ENCODE measurements at regions not wholly inside any gene's neighbourhood (a gene's known extent, or its start where the extent isn't known, plus 50 kb on each side); places are given as distances from the start of the nearest gene placed in this dataset.

DNA sequence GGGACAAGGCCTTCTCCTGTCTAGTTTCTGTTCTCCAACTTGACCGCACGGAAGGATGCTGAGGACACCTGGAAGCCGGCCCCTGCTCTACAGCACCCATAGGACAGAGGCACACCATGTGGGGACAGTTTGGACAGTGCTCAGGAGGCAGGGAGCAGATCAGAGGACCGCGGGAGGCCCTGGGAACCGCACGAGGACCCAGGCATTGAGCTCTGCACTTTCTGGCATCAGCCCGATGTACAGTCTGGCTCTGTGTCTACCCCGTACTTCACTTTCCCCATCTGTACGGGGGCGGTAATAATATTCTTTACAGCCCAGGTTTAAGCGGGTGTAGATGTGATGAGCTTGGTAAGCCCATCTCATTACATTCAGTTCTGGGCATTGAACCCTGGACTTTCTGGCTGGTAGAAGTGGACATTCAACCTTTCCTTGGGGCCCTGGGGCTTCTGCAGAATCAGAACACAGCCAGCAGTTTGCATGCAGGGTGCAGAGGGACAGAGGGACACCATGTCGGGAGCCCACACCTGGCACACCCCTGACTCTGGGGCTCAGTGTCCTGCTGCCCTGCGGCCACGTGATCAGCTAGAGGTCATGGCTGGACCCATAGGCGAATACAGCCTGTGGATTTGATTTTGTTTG lies 258.7 kb downstream of the SEC14L1 start:
- no peak for DNase-seq

DNA sequence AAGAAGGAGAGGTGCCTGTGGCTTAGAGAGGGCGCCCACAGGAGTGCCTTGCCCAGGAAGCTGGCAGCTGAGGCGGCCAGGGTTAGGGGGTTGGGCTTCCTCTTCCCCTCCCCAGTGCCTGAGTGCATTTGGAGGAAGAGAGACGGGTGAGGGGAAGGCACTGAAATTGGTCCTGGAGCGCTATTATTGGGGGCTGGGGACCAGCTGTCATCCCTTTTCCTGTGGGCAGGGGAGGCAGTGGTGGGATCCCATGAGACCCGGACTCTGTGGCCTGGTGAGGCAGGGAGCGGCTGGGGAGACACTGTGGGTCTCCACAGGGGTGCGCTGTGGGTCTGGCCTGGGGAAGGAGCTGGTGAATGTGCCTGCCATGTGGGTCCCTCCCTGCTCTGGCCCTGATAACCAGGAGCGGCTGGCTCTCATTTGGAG lies 259.7 kb downstream of the SEC14L1 start:
- no peak for DNase-seq

DNA sequence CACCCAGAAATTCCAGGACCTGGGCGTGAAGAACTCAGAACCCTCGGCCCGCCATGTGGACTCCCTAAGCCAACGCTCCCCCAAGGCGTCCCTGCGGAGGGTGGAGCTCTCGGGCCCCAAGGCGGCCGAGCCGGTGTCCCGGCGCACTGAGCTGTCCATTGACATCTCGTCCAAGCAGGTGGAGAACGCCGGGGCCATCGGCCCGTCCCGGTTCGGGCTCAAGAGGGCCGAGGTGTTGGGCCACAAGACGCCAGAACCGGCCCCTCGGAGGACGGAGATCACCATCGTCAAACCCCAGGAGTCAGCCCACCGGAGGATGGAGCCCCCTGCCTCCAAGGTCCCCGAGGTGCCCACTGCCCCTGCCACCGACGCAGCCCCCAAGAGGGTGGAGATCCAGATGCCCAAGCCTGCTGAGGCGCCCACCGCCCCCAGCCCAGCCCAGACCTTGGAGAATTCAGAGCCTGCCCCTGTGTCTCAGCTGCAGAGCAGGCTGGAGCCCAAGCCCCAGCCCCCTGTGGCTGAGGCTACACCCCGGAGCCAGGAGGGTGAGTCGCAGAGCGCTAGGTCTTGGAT lies 261.5 kb downstream of the SEC14L1 start:
- DNase-seq: no peak

DNA sequence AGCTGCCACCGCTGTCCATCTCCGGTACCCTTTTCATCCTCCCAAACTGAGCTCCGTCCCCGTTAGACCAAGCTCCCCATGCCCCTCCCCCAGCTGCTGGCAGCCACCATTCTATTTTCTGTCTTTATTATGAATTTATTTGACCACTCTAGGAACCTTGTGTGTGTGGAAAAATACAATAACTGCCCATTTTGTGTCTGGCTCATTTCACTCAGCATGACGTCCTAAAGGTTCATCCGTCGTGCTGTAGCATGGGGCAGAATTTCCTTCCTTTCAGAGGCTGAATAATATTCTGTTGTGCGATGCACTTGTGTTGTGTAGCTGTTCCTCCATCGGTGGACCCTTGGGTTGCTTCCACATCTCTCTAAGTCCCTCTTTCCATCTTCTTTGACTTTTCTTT lies 263.1 kb downstream of the SEC14L1 start:
- DNase-seq: no peak

DNA sequence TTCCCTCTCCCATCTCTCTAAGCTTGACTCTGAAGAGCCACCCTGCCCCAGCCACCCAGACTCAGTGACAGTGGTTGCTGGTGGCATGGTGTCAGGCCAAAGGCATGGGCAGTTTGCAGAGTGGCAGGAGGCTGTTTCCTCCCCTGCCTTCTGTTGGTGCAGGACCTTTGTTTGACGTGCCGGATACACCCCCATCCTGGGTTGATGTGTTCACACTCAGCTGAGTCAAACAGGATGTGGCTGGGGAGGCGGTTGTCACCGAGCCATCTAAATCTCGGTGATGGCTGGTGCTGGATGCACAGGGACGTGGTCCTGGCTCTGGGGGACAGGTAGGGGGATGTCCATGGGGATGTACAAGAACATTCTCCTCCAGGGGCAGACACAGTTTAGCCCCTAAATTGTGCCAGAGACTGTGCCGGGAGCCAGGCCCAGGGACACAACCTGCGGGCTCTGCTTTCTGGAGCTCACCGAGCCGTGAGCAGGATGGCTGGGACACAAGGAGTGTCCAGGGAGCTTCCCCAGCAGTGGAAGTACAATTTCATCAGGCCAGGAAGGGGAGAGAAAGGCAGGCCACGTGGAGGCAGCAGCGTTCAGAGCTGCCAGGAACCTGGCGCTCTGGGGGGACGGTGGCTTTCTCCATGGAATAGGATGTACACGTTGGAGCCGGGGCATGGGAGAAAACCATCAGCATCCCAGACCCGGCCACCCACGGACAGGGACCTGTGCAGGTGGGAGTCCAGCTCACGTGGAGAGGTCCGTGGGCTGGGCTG lies 264.2 kb downstream of the SEC14L1 start:
- DNase-seq: no peak

DNA sequence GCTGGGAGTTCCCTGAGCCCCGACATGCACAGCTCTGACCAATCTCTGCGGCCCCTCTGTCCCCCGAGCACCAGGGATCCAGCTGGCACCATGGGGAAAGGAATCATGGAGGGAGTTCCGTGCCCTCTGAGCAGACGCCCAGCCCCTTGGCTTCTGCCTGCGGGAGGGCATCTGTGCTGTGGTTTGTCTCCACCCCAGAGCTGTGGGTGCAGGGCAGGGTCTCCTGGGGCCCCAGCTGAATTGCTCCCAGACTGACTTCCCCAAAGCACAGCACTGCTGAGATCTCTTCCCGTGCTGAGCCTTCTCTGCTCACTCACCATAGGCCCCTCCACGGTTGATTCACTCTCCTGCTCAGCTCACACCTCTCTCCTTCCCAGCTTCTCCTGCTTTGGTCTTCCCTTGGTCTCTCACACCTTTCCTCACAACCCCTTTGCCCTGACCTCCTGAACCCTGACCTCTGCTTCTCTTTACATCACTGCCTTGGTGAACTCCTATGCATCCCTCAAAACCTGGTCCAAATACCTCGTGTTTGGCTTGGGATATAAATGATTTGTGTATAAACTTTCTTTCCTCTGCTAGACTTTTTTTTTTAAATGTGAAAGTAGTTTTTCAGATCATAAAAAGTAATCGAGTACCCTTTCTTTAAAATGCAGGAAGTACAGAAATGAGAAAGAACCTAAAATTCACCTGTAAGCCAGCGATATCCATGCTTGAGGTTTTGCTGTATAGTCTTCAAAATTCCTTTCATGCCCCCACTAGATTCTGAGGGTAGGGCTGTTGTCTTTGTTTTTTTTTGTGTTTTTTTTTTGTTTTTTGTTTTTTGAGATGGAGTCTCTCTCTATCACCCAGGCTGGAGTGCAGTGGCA lies 265.3 kb downstream of the SEC14L1 start:
- no peak for DNase-seq

DNA sequence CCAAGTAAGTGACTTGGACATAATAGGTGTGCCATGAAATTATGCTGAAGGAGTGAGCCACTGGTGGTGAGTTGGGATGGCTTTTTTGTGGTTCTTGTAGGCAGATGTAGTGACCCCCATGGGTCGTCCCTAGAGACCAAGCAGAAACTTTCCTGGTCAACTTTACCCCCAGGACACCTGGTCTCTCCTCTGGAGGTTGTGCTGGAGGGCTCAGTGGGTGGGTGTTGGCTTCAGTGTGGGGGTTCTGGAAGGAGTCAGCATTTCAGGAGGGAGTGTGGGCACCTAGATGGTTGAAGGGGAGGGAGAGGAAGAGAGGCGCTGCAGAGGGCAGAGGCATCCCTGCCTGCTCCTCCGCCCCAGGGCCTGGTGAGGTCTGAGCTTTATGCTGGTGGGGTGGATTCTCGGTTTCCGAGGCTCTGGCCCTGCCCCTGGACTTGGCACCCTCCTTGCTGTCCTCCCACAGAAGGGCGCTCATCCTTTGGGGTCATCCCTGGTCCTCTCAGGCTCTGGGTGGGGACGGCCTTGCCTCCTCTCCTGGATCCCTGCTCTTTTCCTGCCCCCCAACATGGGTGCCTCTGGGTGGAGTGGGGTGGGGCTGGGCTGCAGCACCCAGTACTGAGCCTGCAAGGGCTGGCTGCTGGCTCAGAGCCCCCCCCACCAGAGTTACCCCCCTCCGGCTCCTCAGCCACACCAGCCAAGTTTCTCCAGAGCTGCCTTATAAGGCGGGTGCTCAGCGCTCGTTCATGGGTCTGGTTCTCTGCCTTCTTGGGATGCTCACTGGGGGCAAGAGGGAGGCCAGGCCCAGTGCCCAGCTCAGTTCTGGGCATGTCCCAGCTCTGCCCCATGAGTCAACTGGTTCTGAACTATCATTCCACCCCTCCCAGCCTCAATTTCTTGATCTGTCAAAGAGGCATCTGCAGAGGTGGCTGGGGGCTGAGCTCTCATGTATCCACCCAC lies 266.8 kb downstream of the SEC14L1 start:
- no peak for DNase-seq

DNA sequence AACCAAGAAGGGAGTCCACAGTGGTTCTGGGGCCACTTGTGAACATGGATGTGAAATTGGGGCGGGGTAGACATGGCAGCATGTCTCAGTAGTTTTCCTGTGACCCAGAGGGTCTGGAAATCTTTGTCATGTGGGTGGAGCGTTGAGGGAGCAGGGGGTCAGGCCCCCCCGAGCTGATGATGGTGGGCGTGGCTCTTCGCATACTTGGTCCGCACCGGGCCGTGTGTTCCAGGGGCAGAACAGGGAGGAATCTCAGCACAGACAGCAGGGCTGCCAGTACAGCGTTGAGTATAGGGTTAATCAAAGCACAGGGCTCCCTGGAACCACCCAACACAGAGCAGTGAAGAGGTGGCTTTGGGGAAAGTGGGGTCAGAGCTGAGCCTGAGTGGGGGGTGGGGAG lies 267.5 kb downstream of the SEC14L1 start:
- no peak for DNase-seq

DNA sequence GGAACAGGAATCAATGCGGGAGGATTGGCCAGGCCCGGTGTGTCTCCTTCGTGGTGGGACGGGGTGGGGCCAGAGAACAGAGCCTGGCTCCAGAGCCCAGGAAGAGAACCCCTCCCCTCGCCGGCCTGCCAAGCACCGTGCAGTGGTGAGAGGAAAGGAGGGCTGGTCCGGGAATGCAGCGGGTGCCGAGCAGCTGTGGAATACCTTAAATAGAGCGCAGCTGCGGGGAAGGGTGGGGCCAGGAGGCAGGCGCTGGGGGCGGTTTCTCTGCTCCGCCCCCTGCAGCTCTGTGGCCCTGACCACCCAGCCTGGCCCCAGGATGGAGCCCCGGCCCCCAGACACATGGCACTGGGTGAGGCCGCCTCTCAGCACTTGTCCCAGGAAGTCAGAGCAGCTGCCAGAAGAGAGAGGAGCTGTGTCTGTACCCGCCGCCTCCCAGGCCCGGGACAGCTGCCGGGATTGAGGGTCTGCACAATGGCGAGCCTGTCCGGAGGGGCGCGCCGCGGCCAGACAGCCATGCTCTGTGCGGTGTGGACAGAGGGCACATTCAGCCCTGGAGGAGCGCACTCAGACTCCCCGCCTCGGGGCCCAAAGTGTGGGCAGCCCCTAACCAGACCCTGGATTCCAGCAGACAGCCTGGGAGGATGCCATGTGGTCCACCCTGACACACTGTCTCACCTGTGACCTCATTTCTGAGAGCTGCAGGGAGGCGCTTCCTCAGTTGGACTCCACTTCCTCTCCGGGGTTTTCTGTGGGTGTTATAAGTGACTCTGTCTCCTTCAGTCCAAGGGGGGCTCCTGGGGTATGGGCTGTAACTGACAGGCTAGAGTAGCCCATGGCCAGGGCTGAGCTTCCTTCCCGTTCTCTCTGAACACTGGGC lies 268.8 kb downstream of the SEC14L1 start:
- no peak for DNase-seq

DNA sequence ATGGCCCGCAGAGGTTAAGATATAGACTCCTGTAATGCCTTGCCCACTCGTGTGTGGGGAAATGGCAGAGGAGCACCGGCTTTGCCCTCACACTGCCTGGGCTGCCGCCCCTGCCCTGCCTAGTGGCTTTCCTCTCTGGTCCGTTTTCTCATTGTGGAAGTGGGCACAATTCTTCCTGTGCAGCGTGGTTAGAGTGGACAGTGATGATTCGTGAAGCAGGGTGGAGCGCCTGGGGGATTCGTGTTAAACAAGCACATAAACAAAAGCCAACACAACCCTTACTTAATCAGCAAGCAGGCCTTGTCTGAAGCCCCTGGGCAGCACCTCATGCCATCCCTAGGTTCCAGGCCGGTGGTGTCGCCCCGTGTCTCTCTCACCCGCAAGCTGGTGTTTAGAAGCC lies 269.7 kb downstream of the SEC14L1 start:
- DNase-seq: no peak

DNA sequence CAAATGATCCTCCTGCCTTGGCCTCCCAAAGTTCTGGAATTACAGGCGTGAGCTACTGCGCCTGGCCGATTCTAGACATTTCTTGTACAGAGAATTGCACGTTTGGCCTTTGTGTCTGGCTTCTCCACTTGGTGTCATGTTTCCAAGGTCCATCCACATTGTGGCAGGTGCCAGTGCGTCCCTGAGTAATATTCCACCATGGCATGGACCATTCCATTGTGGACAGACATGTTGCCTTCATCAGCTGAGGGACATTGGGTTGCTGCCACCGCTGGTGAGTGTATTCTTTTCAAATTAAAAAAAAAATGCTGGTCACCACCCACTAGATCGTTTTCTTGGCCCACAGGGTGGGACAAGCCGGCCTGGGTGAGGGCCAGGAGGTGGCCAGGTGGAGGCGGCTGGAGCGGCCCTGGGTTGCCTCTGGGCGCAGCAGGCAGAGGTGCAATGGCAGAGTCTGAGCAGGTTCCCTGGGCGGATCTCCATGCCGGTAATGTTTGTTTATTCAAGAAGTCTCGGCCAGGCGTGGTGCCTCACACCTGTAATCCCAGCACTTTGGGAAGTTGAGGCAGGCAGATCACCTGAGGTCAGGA lies 274.1 kb downstream of the SEC14L1 start:
- peak; percentile 67 for DNase-seq

DNA sequence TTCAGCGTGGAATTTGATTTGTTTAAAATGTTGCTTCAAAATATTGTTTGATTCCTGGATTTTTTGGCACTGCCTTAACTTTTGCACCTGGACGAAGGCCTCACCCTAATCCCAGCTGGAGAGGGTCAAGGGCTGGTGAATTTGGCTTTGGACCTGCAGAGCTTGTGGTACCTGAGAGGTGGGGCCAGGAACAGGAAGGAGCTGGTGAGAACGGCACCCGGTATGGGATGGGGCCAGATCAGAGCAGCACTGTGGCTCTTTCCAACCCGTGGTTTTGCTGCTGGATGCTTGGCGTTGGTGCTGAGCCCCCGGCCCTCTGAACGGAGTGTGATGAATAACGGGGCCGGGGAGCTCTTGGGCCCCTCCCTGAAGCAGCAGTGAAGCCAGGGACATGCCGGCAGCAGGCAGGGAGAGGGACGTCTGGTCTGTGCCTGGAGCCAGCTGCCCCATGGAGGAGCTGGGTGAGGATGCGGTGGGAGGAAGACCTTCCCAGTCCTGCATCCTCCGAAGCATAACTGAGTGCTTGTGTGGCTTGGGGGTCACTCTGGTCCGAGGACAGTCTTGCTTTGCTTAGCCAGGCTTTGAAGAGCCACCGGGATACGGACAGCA lies 275.4 kb downstream of the SEC14L1 start:
- DNase-seq: no peak

DNA sequence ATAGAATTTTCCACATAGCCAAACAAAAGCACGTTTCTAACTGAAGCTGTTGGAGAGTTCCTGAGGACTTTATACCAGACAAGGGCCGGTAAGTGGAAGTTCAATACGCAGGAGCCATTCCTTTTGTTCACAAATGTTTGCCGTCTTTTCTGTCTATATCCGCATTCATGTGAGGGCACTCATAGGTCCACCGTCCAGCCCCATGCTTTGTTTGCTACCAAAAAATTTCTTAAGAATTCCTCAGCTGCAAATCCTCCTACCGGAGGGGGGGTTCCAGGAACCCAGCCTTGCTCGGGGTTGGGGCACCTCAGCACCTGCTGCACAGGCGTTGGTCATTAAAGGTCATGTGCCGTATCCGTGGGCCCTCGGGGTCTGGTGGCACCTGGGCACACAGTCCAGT lies 276.8 kb downstream of the SEC14L1 start:
- DNase-seq: peak; percentile 49

DNA sequence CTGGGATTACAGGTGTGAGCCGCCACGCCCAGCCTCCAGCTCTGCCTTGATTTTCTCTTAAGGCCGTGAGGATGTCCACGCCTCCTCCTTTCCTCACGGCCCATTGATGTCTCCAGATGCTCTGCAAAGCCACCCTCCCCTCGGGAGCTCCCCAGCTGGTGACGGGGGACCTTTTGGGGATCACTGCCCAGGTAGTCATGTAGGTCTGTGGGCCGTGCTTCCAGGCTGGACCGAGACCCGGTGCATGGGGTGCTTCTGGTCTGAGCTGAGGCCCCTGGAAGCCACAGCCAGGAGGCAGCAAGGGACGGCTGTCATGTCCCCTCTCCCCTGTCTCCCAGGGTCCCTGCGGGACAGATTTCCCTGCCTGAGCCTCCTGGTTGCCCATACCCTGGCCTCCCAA lies 277.8 kb downstream of the SEC14L1 start:
- DNase-seq: no peak

DNA sequence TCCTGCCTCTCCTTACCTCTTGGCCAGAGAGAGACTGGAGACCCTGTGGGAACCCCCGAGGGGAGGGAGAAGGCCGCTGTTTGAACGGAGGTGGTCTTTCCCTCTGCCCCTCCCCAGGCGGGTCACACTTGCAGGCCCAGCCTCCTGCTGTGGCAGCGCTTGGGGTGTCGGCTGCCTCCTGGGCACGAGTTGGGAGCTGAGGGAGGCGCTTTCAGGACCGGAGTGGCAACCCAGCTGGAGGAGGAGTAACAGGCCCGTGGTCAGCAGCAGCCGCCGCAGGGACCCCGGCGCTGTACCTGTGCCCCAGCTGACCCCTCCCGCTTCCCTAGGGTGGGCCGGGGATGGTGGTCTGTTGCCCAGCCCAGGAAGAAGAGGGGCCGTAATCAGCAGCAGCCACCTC lies 278.3 kb downstream of the SEC14L1 start:
- no peak for DNase-seq

DNA sequence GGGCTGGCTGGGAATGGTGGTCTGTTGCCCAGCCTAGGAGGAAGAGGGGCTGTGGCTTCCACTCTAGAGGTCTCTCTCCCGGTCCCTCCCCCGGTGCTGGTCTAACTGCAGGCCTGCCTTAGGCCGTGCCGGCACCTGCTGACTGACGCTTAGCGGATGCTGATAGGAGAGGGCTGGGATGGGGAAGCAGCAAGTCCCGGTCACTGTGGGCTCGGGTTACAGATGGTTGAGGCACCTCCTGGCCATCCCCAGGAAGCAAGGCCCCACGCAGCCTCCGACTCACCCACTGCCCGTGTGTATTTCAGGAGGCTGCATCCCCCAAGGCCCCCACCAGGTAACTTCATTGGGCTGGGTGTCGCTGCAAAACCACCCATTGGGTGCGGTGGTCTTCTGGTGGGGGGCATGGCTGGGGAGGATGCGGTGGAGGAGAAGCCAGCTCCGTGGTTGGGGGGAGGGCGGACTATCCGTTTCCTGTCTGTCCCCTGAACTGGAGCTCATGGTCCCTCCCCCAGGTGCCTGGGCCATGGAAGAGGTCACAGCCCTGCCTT lies 278.9 kb downstream of the SEC14L1 start:
- DNase-seq: peak; percentile 37

DNA sequence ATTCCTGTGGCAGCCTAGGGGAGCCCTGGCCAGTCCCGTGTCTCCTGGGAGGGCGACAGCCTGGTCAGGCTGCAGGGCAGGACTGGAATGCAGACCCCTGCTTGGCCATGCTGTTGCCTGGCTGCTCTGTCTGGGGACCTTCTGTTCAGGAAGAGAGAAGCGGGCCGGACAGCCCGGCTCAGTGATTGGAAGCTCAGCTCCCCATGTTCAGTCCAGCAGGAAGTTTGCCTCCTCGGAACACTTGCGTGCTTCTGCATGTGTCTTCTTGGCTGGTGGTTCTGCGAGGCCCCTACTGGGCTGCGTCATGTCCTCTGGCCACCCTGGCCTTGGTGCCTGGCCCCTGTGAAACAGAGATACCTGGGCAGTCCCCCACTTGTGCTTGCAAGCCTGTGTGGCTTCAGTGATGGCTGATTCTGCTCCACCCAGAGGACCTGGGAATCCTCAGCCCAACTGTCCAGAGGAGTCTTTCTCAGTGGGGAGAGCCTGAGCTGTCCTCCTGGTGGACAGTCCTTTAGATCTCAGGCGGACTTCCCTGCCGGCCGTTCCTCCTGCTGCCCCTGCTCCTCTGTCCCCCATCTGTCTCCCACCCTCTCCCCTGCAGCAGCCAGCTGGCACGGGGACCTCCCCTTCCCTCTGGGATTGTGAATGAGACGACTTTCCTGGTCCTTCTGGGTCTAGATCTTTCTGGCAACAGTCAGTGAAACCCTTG lies 279.5 kb downstream of the SEC14L1 start:
- no peak for DNase-seq

DNA sequence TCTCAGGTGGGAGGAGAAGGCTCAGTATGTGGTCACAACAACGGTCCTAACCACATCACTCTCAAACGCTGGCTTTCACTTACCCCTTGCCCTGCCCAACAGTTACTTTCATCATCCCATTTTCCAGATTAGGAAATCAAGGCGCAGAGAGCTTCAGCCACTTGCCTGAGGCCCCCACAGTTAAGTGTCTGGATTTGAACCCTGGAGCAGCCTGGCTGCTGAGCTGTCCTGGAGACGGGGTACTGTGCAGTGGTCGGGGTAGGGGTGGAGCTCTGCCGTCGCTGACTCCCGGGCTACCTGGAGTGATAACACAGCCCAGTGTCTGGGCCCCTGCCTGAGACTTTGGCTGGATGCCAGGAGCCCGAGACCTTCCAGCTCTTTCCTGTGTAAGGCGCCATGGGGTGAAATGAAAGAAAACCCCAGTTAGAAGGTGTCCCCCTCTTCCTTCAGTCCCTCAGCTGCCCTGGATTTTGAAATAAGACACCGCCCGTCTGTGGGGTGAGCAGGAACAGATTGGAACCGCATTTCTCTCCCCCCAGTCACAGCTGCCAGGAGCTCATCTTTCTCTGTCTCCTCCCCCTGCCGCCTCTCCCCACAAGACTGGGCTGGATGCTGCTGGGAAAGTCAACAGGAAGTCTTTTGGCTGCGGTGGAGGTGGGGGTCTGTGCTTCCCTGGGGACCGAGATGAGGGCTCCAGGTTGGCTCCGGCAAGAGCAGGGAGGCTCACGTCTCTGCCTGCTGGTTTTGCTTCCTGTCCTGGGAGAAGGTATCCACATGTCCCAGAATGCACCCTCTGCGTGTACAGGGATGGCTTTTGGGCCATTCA lies 280.2 kb downstream of the SEC14L1 start:
- peak; percentile 83 for DNase-seq

DNA sequence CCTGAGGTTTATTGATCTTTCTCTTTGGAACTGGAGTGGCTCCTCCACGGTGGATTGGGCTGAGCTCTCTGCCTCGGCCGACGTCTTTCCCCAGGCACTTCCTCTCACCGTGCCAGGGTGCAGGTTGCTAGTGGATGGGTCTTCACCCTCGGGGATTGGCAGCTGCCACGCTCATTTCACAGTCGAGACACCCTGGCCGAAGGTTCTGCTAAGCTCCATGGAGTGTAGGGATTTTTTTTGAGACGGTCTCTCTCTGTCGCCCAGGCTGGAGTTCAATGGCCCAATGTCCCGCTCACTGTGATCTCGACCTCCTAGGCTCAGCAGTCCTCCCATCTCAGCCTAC lies 280.8 kb downstream of the SEC14L1 start:
- no peak for DNase-seq

Data from NCI-H2029 (cell line).